ENCODE measurements at regions not wholly inside any gene's neighbourhood (a gene's known extent, or its start where the extent isn't known, plus 50 kb on each side); places are given as distances from the start of the nearest gene placed in this dataset.
"Not testable (repeated sequence)": the region's sequence is repeated elsewhere in the genome, so short reads cannot be mapped to it uniquely, and the experiment has no call there.

DNA sequence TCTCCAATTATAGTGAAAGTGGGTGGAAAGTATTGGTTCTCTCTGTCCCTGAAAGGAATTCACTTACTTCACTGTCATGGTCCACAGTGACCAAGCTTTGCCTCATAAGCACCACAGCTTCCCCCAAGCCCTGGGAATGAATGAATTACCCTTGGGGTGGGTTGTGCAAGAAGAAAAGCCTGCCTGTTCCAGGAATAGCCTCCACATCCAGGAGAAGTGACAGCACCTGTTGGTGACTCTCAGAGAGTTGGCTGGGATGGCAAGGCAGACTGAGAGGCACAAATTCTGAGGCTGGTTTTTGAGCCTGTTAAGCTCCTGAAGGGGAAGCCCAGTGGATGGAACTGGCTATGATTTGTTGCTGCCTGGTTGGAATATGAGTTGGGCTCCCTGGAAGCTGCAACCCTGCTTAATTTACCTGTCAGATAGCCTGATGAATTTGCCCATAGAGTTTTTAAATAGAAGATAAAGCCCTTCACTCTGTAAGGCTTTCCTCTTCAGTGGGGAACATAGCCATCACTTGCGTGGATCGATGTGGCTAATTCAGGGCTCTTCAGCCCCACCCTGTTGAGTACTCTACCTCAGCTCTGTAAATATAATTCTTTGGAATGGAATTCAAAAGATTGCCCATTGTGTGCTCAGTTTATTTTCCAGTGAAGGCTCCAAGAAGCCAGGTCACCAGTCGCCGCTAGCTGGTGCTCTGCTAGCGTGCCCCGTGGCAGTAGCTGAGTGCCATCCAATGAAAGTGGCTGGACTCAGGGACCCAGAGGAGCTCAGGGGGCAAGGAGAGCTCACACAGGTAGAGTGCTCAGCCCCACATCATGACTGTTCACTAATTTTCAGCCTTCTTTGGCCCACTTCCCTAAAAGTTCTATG is 479.3 kb downstream of the IRS1 start:
- no peak for DNase-seq (ENCODE audit: low spot score)

GRCh38 chr2:226317970-226318369 is 481.6 kb downstream of the IRS1 start:
- no peak for DNase-seq (ENCODE audit: low spot score)

GRCh38 chr2:226313060-226313459 is 486.6 kb downstream of the IRS1 start:
- DNase-seq (ENCODE audit: low spot score) = no peak

- no peak for DNase-seq (ENCODE audit: low spot score)
Observed at GRCh38 chr2:226312155-226312554, 487.5 kb downstream of the IRS1 start.

DNA sequence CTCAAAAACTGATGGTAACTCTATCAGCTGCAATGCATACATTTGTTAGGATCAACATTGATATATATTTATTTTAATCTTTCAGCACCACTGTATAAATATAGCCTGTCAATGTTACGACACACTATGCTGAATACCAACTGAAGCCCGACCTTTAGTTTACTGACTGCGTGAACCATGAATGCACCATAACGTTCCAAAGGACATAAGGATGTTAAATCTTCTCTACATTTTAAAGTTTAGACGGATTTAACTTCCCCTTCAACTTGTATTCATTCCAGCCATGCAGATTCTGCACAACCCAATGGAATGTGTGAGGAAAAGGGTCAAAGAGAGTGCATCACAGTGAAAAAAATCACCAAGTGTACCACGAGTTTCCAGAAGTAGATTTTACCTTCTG is 489.5 kb downstream of the IRS1 start:
- no peak for DNase-seq (ENCODE audit: low spot score)

GRCh38 chr2:226308986-226309385 is 490.6 kb downstream of the IRS1 start:
- DNase-seq (ENCODE audit: low spot score) = no peak

- DNase-seq (ENCODE audit: low spot score) = no peak
Observed at GRCh38 chr2:226308323-226308680, 491.3 kb downstream of the IRS1 start.

DNA sequence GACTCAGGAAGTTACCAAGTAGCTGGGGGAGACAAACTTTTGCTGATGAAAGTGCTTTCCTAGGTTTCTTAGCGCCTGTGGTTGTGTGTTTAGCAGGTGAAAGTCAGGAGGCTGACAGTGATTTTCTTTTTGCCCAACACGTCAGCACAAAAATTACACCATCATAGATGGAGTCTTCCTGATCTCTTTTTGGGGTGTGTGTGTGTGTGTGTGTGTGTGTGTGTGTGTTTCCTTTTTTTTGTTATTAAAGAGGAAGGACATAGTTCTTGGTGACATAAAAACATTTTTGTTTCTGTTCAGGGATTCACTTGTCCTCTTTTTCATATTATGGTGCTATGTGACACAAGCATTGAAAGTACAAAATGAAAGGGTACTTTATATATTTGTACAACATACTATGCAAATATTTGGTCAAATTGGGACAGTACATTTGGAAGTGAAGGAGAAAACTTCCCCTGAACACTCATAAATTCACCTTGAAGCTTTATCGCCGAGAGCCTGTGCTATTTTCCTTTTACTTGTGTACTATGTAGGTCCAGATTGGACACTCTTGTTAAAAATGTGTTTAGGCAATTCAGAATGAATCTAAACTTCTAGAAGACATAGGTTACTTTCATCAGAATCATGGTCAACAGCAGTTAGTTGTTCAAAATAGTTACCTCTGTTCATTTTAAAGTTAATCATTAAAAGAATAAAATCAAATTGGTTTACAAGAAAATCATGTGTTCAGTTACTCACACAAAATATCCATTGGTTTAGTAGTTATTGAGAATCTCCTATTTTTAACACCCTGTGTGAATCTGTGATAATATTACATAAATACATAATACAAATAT is 491.9 kb downstream of the IRS1 start:
- no peak for DNase-seq (ENCODE audit: low spot score)

DNA sequence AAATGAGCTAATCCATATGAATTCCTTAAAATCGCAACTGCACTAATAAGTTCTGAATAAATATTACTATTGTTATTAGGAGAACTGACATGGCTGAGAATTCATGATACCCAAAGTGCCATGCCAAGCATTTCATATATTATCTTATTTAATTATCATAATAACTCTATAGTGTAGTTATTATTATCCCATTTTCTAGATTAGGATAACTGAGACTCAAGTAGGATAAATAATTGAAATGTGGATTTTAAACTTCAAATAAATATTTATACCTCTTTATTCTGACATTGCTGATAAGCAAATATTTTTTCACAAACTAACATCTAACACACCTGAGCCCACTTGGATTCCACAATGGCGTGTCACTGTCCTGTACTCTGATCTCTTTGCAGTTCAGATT is 492.7 kb downstream of the IRS1 start:
- no peak for DNase-seq (ENCODE audit: low spot score)

- DNase-seq (ENCODE audit: low spot score) = no peak
Observed at GRCh38 chr2:226304308-226304707, 495.3 kb downstream of the IRS1 start.

- DNase-seq (ENCODE audit: low spot score) = no peak
Observed at GRCh38 chr2:226303707-226304106, 495.9 kb downstream of the IRS1 start.

GRCh38 chr2:226300196-226300886 is 499.3 kb downstream of the IRS1 start:
- DNase-seq (ENCODE audit: low spot score) = no peak

DNA sequence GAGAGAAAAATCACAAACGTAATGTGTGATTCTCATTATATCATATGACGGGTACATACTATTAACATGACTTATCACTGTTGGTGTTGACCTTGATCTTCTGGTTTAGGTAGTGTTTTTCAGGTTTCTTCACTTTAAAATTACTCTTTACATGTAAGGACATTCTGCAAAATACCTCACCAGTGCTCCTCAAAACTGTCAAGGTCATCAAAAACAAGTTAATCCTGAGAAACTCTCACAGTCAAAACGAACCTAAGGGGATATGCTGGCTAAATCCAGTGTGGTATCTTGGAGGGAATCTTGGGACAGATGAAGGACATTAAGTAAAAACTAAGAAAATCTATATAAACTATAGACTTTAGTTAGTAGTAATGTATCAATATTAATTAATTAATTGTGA is 499.8 kb downstream of the IRS1 start:
- no peak for DNase-seq (ENCODE audit: low spot score)

GRCh38 chr2:226295681-226296080 is 503.9 kb downstream of the IRS1 start:
- DNase-seq (ENCODE audit: low spot score) = no peak

DNA sequence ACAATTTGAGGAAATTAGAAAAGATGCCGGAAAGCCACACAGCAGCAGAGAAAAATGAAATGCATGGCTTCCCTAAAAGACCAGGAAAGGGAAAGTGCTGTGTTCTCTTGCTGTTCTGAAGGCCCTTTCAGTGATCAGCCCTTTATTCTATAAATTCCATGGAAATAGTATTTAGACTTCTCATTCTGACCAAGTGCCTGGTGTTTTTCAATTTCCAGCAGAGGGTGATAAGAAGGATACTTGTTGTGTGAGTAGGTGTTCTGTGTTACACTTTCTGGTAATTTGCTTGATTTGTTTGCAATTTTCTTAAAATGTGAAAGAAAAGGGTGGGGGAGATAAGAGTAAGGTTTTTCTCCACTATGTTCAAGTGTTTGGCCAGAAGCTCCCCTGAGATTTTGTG is 504.5 kb downstream of the IRS1 start:
- no peak for DNase-seq (ENCODE audit: low spot score)

DNA sequence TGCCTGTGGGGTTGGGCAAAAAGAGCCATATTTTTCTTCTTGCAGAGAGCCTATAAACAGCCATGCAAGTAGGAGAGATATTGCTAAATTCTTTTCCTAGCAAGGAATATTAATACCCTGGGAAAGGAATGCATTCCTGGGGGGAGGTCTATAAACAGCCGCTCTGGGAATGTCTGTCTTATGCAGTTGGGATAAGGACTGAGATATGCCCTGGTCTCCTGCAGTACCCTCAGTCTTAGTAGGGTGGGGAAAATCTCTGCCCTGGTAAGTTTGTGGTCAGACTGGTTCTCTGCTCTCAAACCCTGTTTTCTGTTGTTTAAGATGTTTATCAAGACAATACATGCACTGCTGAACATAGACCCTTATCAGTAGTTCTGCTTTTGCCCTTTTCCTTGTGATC is 508.3 kb downstream of the IRS1 start:
- not testable (repeated sequence) for DNase-seq (ENCODE audit: low spot score)

DNA sequence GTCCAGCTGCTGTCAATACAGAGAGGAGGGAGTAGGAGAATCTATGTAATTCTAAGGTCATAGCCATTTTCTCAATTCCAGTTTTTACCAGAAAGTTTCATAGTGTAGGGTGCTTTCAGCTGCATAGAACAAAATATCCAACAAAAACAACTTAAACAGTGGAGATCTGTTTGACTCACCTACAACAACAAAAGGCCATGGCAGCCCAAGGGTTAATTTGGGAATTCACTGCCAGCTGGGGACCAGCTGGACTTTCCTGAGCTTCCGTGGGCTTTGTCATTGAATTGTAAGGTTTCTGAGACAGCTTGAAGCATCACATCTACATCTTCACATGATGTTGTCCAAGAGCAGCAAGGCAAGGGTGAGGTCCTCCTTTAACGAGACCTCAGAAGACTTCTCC is 512.7 kb downstream of the IRS1 start:
- DNase-seq (ENCODE audit: low spot score) = no peak

DNA sequence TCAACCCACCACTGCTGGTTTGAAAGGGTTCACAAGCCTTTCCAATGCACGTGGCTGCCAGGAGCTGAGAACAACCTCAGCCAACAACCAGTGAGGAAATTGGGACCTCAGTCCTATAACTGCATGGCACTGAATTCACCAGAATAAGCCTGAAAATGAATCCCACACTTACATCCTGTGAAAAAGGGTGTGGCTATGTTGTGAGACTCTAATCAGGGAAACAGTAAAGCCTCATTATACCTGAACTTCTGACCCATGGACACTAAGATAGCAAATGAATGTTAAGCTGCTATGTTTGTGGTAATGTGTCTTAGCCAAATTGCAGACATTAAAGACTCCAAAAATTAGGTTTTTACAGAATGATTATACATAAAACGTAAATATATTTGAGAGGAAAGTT is 515.8 kb downstream of the IRS1 start:
- no peak for DNase-seq (ENCODE audit: low spot score)

GRCh38 chr2:226282151-226282550 is 517.5 kb downstream of the IRS1 start:
- DNase-seq (ENCODE audit: low spot score) = no peak

- DNase-seq (ENCODE audit: low spot score) = not testable (repeated sequence)
Observed at GRCh38 chr2:226280136-226280535, 519.5 kb downstream of the IRS1 start.

- DNase-seq (ENCODE audit: low spot score) = no peak
Observed at GRCh38 chr2:226275215-226275614, 524.4 kb downstream of the IRS1 start.

DNA sequence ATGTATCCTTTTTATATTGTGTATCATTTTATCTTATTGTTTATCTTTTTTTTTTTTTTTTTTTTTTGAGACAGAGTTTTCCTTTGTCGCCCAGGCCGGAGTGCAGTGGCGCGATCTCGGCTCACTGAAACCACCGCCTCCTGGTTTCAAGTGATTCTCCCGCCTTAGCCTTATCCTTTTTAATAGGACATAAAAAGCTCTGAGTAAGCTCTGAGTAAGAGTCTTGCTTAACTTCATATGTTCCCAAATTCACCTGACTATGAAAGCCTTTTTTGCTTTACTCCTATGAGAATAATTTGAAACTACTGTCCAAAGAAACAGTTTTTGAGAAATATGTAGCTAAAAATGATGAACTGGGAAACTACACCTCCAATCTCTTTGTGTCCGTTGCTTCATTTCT is 525.5 kb downstream of the IRS1 start:
- DNase-seq (ENCODE audit: low spot score) = no peak

GRCh38 chr2:226273440-226273839 is 526.2 kb downstream of the IRS1 start:
- no peak for DNase-seq (ENCODE audit: low spot score)

All from CD4-positive, alpha-beta T cell treated with Interleukin-15 for 4 hours (primary cell).